ENCODE measurements at regions not wholly inside any gene's neighbourhood (a gene's known extent, or its start where the extent isn't known, plus 50 kb on each side); places are given as distances from the start of the nearest gene placed in this dataset.
A peak's percentile ranks its signal among the peaks of the same experiment; 100 is the strongest.

- Histone ChIP-seq H3K4me2 (ENCODE audit: low read depth, low read length, poor library complexity, severe bottlenecking) (no peak overlapping the region), H3K4me1 (ENCODE audit: insufficient read depth, low read length, poor library complexity, severe bottlenecking) (no peaks in the 10 kb centered on the region), H2AFZ (ENCODE audit: low read length) (no peak overlapping the region), H3F3A (ENCODE audit: low read depth) (no peaks in the 10 kb centered on the region), H3K79me2 (ENCODE audit: insufficient read depth, low read length) (no peaks in the 10 kb centered on the region), H3K4me3 (ENCODE audit: low read length, poor library complexity, severe bottlenecking) (no peak overlapping the region), H4K20me1 (ENCODE audit: insufficient read depth, low read length, poor library complexity, severe bottlenecking) (no peaks in the 10 kb centered on the region), H3K9me2 (replicated peaks; ENCODE audit: low read depth, low read length) (no peaks in the 10 kb centered on the region), H3K9ac (ENCODE audit: low read depth, low read length, poor library complexity, severe bottlenecking) (no peak overlapping the region), H3K36me3 (ENCODE audit: insufficient read depth, low read length) (no peaks in the 10 kb centered on the region), H3K27me3 (ENCODE audit: insufficient read depth, low read length, poor library complexity, severe bottlenecking) (no peaks in the 10 kb centered on the region), H3K9me3 (ENCODE audit: insufficient read depth, low read depth, low read length) (no peaks in the 10 kb centered on the region)
- TF ChIP-seq EZH2phosphoT487 (IDR thresholded peaks at IDR 0.05; ENCODE audit: borderline replicate concordance) (no peak), CTCF (conservative IDR thresholded peaks at IDR 0.05; ENCODE audit: low read length) (no peak)
Measured at GRCh38 chr3:151024339-151024738, 51.8 kb upstream of the CLRN1 start.

- no peaks in the 10 kb centered on the region for H3K9me3 ChIP-seq (ENCODE audit: insufficient read depth, low read depth, low read length)
- no peaks in the 10 kb centered on the region for H3K27me3 ChIP-seq (ENCODE audit: insufficient read depth, low read length, poor library complexity, severe bottlenecking)
- peaks cover 9% of the 10 kb centered on the region for H3K4me1 ChIP-seq (ENCODE audit: insufficient read depth, low read length, poor library complexity, severe bottlenecking)
- no peaks in the 10 kb centered on the region for H3K79me2 ChIP-seq (ENCODE audit: insufficient read depth, low read length)
- H4K20me1 ChIP-seq (ENCODE audit: insufficient read depth, low read length, poor library complexity, severe bottlenecking): no peaks in the 10 kb centered on the region
- TF ChIP-seq CTCF (conservative IDR thresholded peaks at IDR 0.05; ENCODE audit: low read length) (no peak), EZH2phosphoT487 (IDR thresholded peaks at IDR 0.05; ENCODE audit: borderline replicate concordance) (no peak)
- no peaks in the 10 kb centered on the region for H3F3A ChIP-seq (ENCODE audit: low read depth)
- no peaks in the 10 kb centered on the region for H3K36me3 ChIP-seq (ENCODE audit: insufficient read depth, low read length)
- H3K9ac ChIP-seq (ENCODE audit: low read depth, low read length, poor library complexity, severe bottlenecking): no peak overlapping the region
- H2AFZ ChIP-seq (ENCODE audit: low read length): 0 out of 2 replicates have a peak overlapping the region, but pooled peaks have one; percentile 39
- H3K4me2 ChIP-seq (ENCODE audit: low read depth, low read length, poor library complexity, severe bottlenecking): no peak overlapping the region
- H3K9me2 ChIP-seq (replicated peaks; ENCODE audit: low read depth, low read length): no peaks in the 10 kb centered on the region
- H3K4me3 ChIP-seq (ENCODE audit: low read length, poor library complexity, severe bottlenecking): no peak overlapping the region
Measured at GRCh38 chr3:151034303-151034702, 51.2 kb upstream of the MED12L start.

- no peak overlapping the region for H3K4me2 ChIP-seq (ENCODE audit: low read depth, low read length, poor library complexity, severe bottlenecking)
- TF ChIP-seq EZH2phosphoT487 (IDR thresholded peaks at IDR 0.05; ENCODE audit: borderline replicate concordance): no peak
- TF ChIP-seq CTCF (conservative IDR thresholded peaks at IDR 0.05; ENCODE audit: low read length): 0 out of 2 replicates have a peak, but pooled peaks have one; percentile 24
- no peaks in the 10 kb centered on the region for H3K9me3 ChIP-seq (ENCODE audit: insufficient read depth, low read depth, low read length)
- no peaks in the 10 kb centered on the region for H4K20me1 ChIP-seq (ENCODE audit: insufficient read depth, low read length, poor library complexity, severe bottlenecking)
- H3F3A ChIP-seq (ENCODE audit: low read depth): no peaks in the 10 kb centered on the region
- H3K4me3 ChIP-seq (ENCODE audit: low read length, poor library complexity, severe bottlenecking): no peak overlapping the region
- no peaks in the 10 kb centered on the region for H3K36me3 ChIP-seq (ENCODE audit: insufficient read depth, low read length)
- no peak overlapping the region for H2AFZ ChIP-seq (ENCODE audit: low read length)
- no peaks in the 10 kb centered on the region for H3K9me2 ChIP-seq (replicated peaks; ENCODE audit: low read depth, low read length)
- no peak overlapping the region for H3K9ac ChIP-seq (ENCODE audit: low read depth, low read length, poor library complexity, severe bottlenecking)
- H3K4me1 ChIP-seq (ENCODE audit: insufficient read depth, low read length, poor library complexity, severe bottlenecking): peaks cover 9% of the 10 kb centered on the region
- H3K79me2 ChIP-seq (ENCODE audit: insufficient read depth, low read length): no peaks in the 10 kb centered on the region
- no peaks in the 10 kb centered on the region for H3K27me3 ChIP-seq (ENCODE audit: insufficient read depth, low read length, poor library complexity, severe bottlenecking)
Measured at GRCh38 chr3:151035072-151035471, 50.4 kb upstream of the MED12L start.
